BLaER1 treated with 17β-estradiol and CSF1 and Interleukin-3, amounts not matched to agents 10 nM and 100 nM (cell line): ENCODE measurements at regions not wholly inside any gene's neighbourhood (a gene's known extent, or its start where the extent isn't known, plus 50 kb on each side); places are given as distances from the start of the nearest gene placed in this dataset.

ENCODE experiments used
- H3K27ac ChIP-seq, 11 experiments: shearing (Covaris generic); formaldehyde crosslinking; 2 replicates each; pipeline ENCODE4 v1.8.1; 2022
- H3K27me3 ChIP-seq, 11 experiments: shearing (Covaris generic); formaldehyde crosslinking; 2 replicates each; pipeline ENCODE4 v1.8.1; 2022
- H3K36me3 ChIP-seq, 11 experiments: shearing (Covaris generic); formaldehyde crosslinking; 2 replicates each; pipeline ENCODE4 v1.8.1; 2022
- H3K4me1 ChIP-seq, 10 experiments: shearing (Covaris generic); formaldehyde crosslinking; 2 replicates each; pipeline ENCODE4 v1.8.1; 2022
- H3K4me2 ChIP-seq, 11 experiments: shearing (Covaris generic); formaldehyde crosslinking; 2 replicates each; pipeline ENCODE4 v1.8.1; 2022
- H3K4me3 ChIP-seq, 10 experiments: shearing (Covaris generic); formaldehyde crosslinking; 2 replicates each; pipeline ENCODE4 v1.8.1; 2022
- H3K9ac ChIP-seq, 11 experiments: shearing (Covaris generic); formaldehyde crosslinking; 2 replicates each; pipeline ENCODE4 v1.8.1; 2022
- H3K9me3 ChIP-seq, 11 experiments: shearing (Covaris generic); formaldehyde crosslinking; replicated peaks in 1 of 11; 2 replicates each; pipeline ENCODE4 v1.8.1; 2022
- H4K20me1 ChIP-seq, 11 experiments: shearing (Covaris generic); formaldehyde crosslinking; 2 replicates each; pipeline ENCODE4 v1.8.1; 2022
- Cebpa-rat ChIP-seq, 11 experiments: shearing (Covaris generic); IDR thresholded peaks; 2 replicates each; pipeline ENCODE4 v1.8.1; 2022

DNA sequence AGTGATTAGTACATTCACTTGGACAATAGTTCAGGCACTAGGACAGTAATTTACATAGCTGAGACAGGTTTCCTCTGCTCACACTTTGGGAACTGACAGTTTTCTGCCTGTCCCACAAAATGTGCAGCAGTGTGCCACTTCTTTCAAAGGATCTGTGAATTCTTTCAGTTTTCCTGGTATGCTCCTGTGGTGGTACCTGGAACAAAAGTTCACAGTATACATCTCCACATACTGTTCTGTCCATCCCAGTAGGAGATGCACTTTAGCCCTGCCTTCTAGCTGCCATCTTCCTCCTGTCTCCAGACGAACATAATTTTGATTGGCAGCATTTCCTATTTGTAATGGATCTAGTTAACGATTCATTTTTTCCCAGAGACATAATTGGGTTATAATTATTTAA is 360.8 kb upstream of the CXorf51B start:
- Histone ChIP-seq H3K4me1 (no peaks in the 10 kb centered on the region), H3K4me2 (no peak overlapping the region), H3K4me3 (no peak overlapping the region), H3K36me3 (no peaks in the 10 kb centered on the region), H4K20me1 (no peaks in the 10 kb centered on the region; a peak in 1 of 22 replicates), H3K27me3 (peaks cover 30 to 79% (median 64%) of the 10 kb centered on the region in 11 experiments; a peak in 21 of 22 replicates), H3K9me3 (peaks cover 21 to 29% (median 26%) of the 10 kb centered on the region in 11 experiments; a peak in 20 of 22 replicates), H3K27ac (no peak overlapping the region), H3K9ac (no peak overlapping the region)
- TF ChIP-seq Cebpa-rat (IDR thresholded peaks at IDR 0.05) = no peak

DNA sequence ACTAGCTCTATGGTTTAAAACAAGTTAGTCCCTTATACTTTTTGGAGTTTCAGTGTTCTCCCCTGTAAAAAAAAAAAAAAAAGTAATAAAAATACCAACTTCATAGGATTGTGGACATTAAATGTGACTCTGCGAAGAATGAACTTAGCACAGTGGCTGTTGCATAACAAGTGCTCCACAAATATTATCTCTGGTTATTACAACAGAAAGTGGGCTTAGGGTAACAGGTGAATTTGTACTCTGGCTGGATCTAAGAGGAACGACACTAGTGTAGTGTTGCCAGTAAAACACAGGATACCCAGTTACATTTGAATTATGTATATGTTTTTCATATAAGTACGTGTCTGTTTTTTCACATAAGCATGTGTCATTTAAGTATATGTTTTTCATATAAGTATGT is 360.3 kb upstream of the CXorf51B start:
- Histone ChIP-seq H3K9ac (no peak overlapping the region), H3K36me3 (no peaks in the 10 kb centered on the region), H3K9me3 (peaks cover 18 to 25% (median 21%) of the 10 kb centered on the region in 11 experiments; a peak in 20 of 22 replicates), H3K4me1 (no peaks in the 10 kb centered on the region), H3K4me2 (no peak overlapping the region), H3K27ac (no peak overlapping the region), H4K20me1 (no peaks in the 10 kb centered on the region; a peak in 1 of 22 replicates), H3K27me3 (peaks cover 30 to 82% (median 69%) of the 10 kb centered on the region in 11 experiments; a peak in 21 of 22 replicates), H3K4me3 (no peak overlapping the region)
- TF ChIP-seq Cebpa-rat (IDR thresholded peaks at IDR 0.05) = no peak

DNA sequence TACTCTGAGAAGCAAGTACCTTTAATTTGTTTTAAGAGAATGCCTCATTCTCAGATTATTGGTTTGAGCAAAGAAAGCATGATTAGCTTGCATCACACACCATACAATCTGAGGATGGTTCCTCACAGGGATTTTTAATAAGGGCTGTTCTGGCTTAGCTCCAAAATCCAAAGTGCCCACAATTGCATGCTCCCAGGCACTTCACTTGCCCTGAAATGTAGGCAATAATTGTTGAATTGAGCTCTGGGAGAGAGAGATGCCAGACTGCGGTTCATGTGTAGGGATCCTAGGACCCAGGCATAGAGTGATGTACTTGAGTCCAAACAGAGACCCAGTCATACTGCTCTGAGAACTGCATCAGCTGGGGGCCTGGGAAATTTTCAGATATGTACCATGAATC is 358.4 kb upstream of the CXorf51B start:
- H3K9me3 ChIP-seq = peaks cover 2 to 10% (median 3%) of the 10 kb centered on the region in 11 experiments; a peak in 14 of 22 replicates
- no peaks in the 10 kb centered on the region; a peak in 1 of 22 replicates for H4K20me1 ChIP-seq
- H3K36me3 ChIP-seq = no peaks in the 10 kb centered on the region
- H3K4me2 ChIP-seq = no peak overlapping the region
- H3K27ac ChIP-seq = no peak overlapping the region
- H3K27me3 ChIP-seq = peaks cover 43 to 95% (median 86%) of the 10 kb centered on the region in 11 experiments; a peak in 21 of 22 replicates
- H3K4me3 ChIP-seq = no peak overlapping the region
- H3K9ac ChIP-seq = no peak overlapping the region
- no peaks in the 10 kb centered on the region for H3K4me1 ChIP-seq
- no peak for TF ChIP-seq Cebpa-rat (IDR thresholded peaks at IDR 0.05)

DNA sequence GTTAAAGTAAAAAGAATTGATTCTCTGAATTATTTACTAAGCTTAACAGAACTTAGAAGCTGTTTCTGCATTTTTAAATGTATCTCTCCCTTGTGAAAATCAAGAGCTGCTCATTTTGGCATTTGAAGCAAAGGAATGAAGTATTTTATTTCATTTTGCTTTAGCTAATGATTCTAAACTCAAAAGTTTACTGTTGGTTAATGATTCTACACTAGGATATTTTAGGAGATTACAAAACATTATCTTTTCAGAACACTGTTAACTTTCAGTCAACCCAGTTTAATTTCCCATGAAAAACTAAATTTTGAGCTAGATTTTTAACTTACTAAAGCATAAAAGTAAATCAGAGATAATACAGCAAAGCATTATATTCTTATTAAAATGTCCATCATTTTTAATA is 355.2 kb upstream of the CXorf51B start:
- Histone ChIP-seq H3K27me3 (peaks cover 61 to 97% (median 93%) of the 10 kb centered on the region in 11 experiments), H3K36me3 (no peaks in the 10 kb centered on the region), H3K27ac (no peak overlapping the region), H4K20me1 (peaks cover 0 to 3% (median 0%) of the 10 kb centered on the region in 11 experiments; a peak in 1 of 22 replicates), H3K9me3 (peaks cover 0 to 2% (median 0%) of the 10 kb centered on the region in 11 experiments; a peak in 2 of 22 replicates), H3K4me2 (no peak overlapping the region), H3K4me1 (no peaks in the 10 kb centered on the region), H3K9ac (no peak overlapping the region), H3K4me3 (no peak overlapping the region)
- no peak for TF ChIP-seq Cebpa-rat (IDR thresholded peaks at IDR 0.05)

DNA sequence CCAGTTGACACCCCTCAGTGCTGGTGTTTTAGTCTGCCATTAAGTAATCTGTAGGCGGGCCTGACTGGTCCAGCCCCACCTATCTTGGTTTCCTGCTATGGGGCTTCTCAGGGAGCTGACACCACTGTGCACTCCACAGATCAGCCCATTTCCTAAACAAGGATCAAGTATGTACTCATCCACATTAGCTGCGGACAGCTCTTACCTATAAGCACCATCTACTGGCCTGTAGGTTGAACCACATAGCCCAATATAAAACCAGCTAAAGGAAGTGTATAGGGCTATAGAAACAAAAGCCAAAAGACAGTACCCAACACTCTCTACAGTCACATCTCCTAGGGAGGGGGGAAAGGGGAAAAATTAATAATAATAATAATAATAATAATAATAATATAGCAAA is 353.5 kb upstream of the CXorf51B start:
- no peak for TF ChIP-seq Cebpa-rat (IDR thresholded peaks at IDR 0.05)
- peaks cover 0 to 3% (median 0%) of the 10 kb centered on the region in 11 experiments; a peak in 1 of 22 replicates for H4K20me1 ChIP-seq
- peaks cover 67 to 97% (median 93%) of the 10 kb centered on the region in 11 experiments for H3K27me3 ChIP-seq

DNA sequence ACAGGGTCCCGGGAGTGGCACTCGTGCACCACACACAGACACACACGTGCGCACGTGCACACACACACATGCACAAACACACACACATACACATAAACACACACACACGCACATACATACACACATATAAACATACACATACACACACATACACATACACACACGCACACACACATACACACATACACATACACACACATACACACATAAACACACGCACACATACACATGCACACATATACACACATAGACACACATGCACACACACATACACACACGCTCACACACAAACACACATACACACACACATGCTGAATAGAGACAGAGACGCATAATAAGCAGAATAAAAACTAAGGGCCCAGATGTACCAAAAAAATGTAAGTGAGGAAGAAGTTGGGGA is 332.2 kb upstream of the CXorf51B start:
- Histone ChIP-seq H3K9ac (no peak overlapping the region), H3K4me1 (no peaks in the 10 kb centered on the region), H3K27ac (no peak overlapping the region), H3K9me3 (peaks cover 0 to 15% (median 0%) of the 10 kb centered on the region in 11 experiments; a peak in 7 of 22 replicates), H3K4me2 (no peak overlapping the region), H3K4me3 (no peak overlapping the region), H4K20me1 (no peaks in the 10 kb centered on the region), H3K36me3 (no peaks in the 10 kb centered on the region), H3K27me3 (peaks cover 32 to 88% (median 69%) of the 10 kb centered on the region in 11 experiments)
- TF ChIP-seq Cebpa-rat (IDR thresholded peaks at IDR 0.05) = no peak

More for the DNA sequence above, 353.5 kb upstream of the CXorf51B start:
- H3K36me3 ChIP-seq = no peaks in the 10 kb centered on the region
- peaks cover 0 to 2% (median 0%) of the 10 kb centered on the region in 11 experiments; a peak in 2 of 22 replicates for H3K9me3 ChIP-seq
- H3K4me3 ChIP-seq = no peak overlapping the region
- no peak overlapping the region for H3K27ac ChIP-seq
- H3K4me1 ChIP-seq = no peaks in the 10 kb centered on the region
- no peak overlapping the region for H3K4me2 ChIP-seq
- H3K9ac ChIP-seq = no peak overlapping the region

DNA sequence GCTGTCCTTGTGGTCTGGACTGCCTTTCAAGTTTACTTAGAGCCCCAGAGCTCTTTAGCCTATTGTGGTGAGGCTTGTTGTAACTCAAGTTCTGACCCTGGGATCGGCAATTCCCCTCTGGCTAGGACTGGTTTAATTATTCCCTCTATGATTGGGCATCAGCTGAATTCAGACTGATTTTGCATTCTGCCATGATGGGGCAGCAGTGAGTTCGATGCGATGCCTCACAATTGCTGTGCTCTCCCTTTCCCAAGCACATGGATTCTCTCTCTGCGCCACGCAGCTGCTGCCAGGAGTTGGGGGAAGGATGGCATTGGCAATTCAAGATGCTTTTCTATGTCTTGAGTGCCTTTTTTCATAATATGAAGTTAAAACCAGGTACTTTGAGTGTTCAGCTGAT is 327.8 kb upstream of the CXorf51B start:
- Histone ChIP-seq H3K36me3 (no peaks in the 10 kb centered on the region), H4K20me1 (no peaks in the 10 kb centered on the region), H3K4me1 (no peaks in the 10 kb centered on the region), H3K9ac (no peak overlapping the region), H3K9me3 (peaks cover 0 to 29% (median 4%) of the 10 kb centered on the region in 11 experiments; a peak in 9 of 22 replicates), H3K4me2 (no peak overlapping the region), H3K4me3 (no peak overlapping the region), H3K27ac (no peak overlapping the region), H3K27me3 (peaks cover 27 to 90% (median 71%) of the 10 kb centered on the region in 11 experiments)
- no peak for TF ChIP-seq Cebpa-rat (IDR thresholded peaks at IDR 0.05)
